DMS 273 treated with DMSO at 0.1 percent for 48 hours (cell line): ENCODE measurements at regions not wholly inside any gene's neighbourhood (a gene's known extent, or its start where the extent isn't known, plus 50 kb on each side); places are given as distances from the start of the nearest gene placed in this dataset.

Experiments
- DNase-seq: peaks from one replicate; lab custom pipeline; 2025; lab: John Stamatoyannopoulos, UW

DNA sequence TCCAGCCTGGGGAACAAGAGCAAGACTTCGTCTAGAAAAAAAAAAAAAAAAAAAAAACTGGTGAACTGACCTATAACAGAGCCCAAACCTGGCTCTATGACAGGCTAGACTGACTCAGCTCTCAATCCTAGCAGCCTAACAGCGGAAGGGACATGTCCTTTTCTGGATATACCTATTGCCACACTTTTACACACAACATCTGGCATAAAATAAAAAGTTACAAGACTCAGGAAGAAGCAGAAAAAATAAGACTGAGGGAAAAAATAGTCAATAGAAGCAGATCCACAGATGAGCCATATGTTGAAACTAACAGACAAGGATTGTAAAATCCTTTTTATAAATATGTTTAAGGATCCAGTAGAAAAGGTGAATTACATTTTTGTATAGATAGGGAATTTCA, 57.5 kb upstream of the IPO9 start:
- DNase-seq: no peak

DNA sequence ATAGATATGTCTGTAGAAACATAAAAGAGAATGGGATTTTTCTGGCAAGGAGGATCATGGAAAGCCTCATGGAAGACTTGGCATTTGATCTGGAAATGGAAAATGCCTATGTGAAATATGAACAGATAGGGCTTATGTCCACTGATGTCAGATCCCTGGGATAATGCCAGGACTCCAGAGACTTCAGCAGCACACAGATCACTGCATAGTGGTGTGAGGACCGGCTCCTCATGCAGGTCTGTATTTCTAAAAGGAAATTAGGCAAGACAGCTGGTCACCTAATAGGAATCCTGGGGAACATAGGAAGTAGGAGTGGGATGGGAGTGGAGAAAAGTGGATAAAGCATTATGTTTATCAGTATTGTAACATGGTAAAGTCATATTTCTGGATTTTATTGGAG, 56.8 kb upstream of the IPO9 start:
- DNase-seq: no peak

DNA sequence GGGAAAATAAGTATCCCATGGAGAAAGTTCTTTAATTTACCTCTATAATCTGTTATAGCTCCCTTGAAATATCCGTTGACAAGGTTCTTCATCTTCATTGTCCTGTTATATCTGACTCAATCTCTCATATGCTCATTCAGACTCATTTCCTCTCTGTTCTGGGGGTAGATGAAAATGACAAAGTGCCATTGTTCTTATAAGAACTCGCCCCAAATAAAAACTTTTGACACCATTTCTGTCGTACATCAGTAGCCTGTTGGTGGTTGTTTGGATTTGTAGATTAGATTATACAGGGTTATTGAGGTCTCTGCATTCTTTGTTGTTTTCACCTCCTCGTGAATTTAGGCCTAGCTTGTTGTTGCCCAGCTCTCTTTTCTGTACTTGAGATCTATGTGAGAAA, 55.2 kb upstream of the IPO9 start:
- DNase-seq: no peak

DNA sequence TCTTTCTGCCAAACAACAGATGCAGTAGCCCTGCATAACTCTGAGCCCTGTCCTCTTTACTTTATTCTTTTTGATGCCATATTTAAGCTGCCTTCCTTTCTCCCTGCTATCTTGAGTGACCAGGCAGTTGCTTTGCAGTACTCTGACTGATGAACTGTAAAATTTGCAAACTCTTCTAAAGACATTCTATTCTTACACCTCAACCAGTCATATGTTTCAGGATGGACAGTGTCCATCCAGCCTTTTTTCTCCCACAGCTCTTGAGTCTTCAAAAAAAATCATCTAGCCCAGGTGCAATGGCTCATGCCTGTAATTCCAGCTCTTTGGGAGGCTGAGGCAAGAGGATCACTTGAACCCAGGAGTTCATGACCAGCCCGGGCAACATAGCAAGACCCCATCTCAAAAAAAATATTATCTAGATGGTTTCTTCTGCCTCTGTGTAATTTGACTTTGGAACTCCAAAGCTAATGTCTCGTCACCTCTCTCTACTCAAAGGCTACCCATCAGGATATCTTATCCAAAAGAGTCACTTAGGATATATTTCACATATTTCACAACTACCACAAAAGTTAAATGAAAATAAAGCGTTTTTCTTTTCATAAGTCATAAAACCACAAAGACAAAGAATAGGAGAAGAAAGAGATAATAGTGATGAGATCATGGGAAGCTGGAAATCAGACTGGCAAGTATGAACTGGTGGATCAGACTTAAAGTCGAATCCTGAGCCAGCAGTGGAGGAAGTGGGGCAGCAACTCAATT, 54.6 kb upstream of the IPO9 start:
- DNase-seq: no peak

DNA sequence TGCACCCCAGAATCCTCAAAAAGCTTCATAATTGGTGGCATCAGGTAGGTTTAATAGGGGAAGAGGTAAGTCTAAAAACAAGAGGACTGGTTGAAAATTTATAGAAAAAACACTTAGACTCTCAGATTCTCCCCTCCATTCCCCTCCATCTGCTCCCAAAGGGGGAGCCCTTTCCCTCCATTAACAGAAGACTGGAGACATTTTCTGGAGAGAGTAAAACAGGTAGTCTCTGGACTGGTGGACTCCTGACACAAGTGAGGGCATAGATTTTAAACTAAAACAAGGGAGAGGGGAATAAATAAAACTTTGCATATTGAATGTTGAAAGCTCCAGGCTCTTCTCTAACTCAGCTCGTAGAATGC, 54.0 kb upstream of the IPO9 start:
- no peak for DNase-seq

DNA sequence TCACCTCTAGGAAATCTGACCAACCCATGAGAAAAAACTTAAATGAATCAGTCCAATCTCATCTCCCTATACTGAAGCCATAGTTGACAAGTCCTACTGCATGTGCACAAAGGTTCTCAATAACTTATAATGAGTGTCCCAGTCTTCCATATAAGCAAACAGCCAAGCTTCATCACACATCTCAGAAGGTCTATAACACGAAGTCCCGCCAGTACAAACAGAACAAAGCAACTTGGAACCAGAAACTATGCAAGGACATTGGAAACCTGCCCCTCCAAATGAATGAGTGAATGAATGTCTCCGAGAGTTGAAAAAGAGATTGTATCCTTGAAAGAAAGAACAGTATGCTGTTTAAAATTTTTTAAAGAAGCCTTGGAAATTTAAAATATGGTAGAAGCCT, 53.6 kb upstream of the IPO9 start:
- no peak for DNase-seq

DNA sequence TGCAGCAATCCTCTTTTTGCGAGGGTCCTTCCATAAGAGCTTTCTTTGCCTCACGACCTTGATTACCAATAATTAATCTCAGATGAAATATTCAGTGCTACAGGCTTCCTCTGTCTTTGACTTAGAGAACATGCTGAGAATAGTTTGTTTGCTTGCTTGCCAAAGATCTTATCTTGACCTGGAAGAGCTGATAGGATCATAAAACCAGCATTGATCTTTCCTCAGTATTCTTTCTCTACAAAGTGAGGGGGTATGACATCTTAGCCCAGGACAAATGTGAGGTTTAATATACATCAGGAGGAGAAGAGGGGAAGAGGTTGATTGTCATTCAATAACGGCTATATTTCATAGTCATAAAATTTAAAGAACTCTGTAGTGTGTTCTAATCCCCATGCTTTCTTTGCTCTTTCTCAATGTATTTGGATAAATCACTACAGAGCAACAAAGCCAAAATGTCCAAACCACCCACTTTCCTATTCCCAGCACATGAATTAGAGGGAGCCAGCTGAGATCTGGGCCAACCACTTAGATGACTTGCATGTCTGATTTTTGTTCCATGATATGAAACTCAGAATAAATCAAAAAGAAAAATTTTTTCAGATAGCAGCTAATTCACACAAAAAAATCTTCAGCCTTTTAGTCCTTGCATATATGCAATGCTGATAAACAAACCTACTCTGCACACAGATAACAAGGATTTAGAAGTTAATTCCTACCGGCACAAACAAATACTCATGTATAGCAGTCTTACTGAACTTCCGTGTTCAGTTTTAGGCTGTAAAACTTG, 50.5 kb upstream of the IPO9 start:
- DNase-seq: no peak
